Uterus (tissue), 2 donors: ENCODE measurements at regions not wholly inside any gene's neighbourhood (a gene's known extent, or its start where the extent isn't known, plus 50 kb on each side); places are given as distances from the start of the nearest gene placed in this dataset.

Source experiments
- CTCF ChIP-seq, 4 experiments: fragments of 200-600 bp in 2 of 4; fragments of 450-650 bp in 2 of 4; sonication (generic) in 2 of 4; IDR thresholded peaks; one replicate each; pipeline ENCODE4 v1.5.1; 2016 to 2019; ENCODE audit warnings: antibody characterized with exemption in 4 of 4, mild to moderate bottlenecking in 2 of 4, moderate library complexity in 1 of 4
- POLR2A ChIP-seq, 2 donors: fragments of 450-650 bp; IDR thresholded peaks; one replicate each; pipeline ENCODE4 v1.6.1; 2016; ENCODE audit warnings: antibody characterized with exemption in 2 of 2, mild to moderate bottlenecking in 1 of 2, moderate library complexity in 1 of 2

- TF ChIP-seq CTCF (IDR thresholded peaks at IDR 0.05) (no peak), POLR2A (IDR thresholded peaks at IDR 0.05) (no peak)
Observed at GRCh38 chr10:10910634-10911033, 107.0 kb upstream of the CELF2 start.
